ENCODE measurements at regions not wholly inside any gene's neighbourhood (a gene's known extent, or its start where the extent isn't known, plus 50 kb on each side); places are given as distances from the start of the nearest gene placed in this dataset.

DNA sequence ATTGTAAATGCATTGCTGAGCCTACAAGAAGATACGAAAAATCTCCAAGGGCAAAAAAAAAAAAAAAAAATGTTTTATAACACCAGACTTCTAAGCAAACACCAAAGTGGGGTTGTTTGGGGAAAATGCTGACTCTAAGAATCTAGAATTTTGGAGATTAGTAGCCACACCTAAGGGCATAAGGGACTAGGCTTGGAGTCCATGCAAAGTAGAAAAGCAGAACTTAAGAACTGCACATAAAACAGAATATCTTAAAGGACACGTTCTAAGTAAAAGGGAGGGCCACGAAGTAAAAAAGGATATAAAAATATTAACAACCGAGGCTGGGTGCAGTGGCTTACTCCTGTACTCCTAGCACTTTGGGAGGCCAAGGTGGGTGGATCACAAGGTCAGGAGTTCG, 269.8 kb upstream of the AUTS2 start:
- TF ChIP-seq, protein P1, sequence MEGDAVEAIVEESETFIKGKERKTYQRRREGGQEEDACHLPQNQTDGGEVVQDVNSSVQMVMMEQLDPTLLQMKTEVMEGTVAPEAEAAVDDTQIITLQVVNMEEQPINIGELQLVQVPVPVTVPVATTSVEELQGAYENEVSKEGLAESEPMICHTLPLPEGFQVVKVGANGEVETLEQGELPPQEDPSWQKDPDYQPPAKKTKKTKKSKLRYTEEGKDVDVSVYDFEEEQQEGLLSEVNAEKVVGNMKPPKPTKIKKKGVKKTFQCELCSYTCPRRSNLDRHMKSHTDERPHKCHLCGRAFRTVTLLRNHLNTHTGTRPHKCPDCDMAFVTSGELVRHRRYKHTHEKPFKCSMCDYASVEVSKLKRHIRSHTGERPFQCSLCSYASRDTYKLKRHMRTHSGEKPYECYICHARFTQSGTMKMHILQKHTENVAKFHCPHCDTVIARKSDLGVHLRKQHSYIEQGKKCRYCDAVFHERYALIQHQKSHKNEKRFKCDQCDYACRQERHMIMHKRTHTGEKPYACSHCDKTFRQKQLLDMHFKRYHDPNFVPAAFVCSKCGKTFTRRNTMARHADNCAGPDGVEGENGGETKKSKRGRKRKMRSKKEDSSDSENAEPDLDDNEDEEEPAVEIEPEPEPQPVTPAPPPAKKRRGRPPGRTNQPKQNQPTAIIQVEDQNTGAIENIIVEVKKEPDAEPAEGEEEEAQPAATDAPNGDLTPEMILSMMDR (conservative IDR thresholded peaks at IDR 0.05; ENCODE audit: low read depth, low read length) = no peak
- no peak for TF ChIP-seq EZH2 (IDR thresholded peaks at IDR 0.05; ENCODE audit: low read length, unreplicated experiment)
